ENCODE measurements at regions not wholly inside any gene's neighbourhood (a gene's known extent, or its start where the extent isn't known, plus 50 kb on each side); places are given as distances from the start of the nearest gene placed in this dataset.
"Not testable (repeated sequence)": the region's sequence is repeated elsewhere in the genome, so short reads cannot be mapped to it uniquely, and the experiment has no call there.

- DNase-seq (ENCODE audit: low spot score) = no peak
Observed at GRCh38 chr14:50018201-50018932, 98.0 kb downstream of the VCPKMT start.

- no peak for DNase-seq (ENCODE audit: low spot score)
Observed at GRCh38 chr14:50018933-50019210, 97.5 kb downstream of the VCPKMT start.

GRCh38 chr14:50020184-50020583 lies 96.2 kb downstream of the VCPKMT start:
- no peak for DNase-seq (ENCODE audit: low spot score)

DNA sequence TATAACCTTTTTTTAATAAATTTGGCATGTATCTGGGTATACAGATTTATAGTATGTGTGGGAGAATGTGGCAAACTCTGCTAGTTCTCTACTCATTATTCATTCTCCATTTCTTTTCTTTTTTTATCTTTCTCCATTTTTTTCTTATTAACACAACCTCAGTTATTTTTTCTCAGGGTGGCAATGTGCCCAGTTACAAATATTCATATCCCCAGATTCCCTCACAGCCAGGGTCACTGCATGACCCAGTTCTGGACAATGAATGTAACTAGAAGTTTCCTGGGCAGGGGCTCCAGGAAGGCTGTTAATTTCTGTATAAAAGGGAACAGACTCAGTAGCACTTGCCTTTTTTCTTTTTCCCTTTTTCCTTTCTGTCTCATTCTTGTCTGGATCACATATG lies 95.6 kb downstream of the VCPKMT start:
- DNase-seq (ENCODE audit: low spot score) = no peak

GRCh38 chr14:50021261-50022031 lies 94.9 kb downstream of the VCPKMT start:
- DNase-seq (ENCODE audit: low spot score) = no peak

DNA sequence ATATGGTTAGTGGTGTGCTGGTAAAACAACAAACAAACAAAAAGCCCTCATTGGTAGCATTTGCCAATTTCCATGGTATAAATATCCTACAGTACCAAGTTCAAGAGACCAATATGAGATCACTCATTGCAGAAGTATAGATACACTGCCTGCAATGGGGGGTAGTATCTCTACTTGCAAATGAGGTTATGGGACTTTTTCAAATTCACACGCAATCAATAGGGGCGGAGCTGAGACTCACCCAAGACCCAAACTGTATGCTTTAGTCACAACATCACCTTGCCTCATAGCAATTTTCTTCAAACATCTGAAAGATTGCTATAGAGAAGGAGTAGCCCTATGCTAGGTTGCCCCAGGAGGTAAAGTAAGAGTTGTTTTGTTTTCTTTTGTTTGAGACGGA lies 93.7 kb downstream of the VCPKMT start:
- DNase-seq (ENCODE audit: low spot score) = no peak

- DNase-seq (ENCODE audit: low spot score) = no peak
Observed at GRCh38 chr14:50023671-50024490, 92.5 kb downstream of the VCPKMT start.

DNA sequence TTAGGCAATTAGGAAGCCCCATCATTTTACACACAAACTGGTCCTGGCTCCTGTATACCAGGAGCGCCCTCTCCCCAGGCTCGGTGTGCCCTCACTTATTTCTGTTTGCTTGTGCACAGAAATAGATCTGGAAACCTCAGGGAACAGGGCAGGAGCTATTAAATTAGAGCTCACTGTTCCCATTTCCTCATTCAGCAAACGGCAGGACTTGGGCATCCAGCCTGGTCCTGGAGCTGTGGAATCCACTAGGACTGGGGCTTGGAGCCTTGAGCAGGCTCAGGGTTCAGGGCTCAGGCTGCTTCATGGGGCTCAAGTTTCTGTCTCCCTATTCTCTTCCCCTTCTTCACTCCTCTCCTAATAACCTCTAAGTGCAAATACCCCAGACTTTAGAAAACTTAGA lies 91.3 kb downstream of the VCPKMT start:
- DNase-seq (ENCODE audit: low spot score) = no peak

- no peak for DNase-seq (ENCODE audit: low spot score)
Observed at GRCh38 chr14:50025776-50026175, 90.6 kb downstream of the VCPKMT start.

DNA sequence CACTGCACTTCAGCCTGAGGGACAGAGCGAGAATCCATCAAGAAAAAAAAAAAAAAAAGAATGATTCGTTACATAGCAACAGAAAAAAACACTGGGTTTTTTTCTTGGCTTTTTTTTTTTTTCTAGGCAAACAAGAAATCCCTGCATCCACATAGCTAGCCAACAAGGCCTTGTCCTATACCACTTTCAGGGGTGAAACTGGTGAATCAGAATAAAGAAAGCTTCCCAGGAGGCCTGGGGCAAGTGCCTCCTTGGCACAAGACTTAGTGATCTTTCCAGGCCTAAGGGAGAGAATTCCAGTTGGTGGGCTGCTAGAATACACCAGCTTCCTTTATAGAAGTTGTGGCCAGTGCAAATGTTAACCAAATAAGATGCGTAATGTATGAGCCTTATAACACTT lies 90.0 kb downstream of the VCPKMT start:
- no peak for DNase-seq (ENCODE audit: low spot score)

DNA sequence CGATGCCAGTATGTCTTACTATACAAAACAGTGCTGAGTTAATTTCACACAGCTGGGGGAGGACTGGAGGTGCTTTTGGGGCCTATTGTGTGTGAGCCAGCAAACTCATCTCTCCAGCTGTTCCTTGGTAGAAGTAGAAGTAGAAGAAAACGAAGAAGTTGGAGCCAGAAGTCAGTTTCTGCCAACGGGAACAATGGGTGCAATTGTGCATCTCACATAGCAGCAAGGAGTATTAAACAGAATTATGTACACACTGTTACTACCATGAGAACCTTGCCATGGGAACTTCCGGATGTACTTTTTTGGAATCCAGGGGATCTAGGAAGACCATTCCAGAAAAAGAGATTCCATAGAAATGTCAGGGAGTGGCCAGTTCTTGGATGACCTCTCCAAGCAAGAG lies 88.6 kb downstream of the VCPKMT start:
- no peak for DNase-seq (ENCODE audit: low spot score)

- DNase-seq (ENCODE audit: low spot score) = no peak
Observed at GRCh38 chr14:50028458-50028857, 87.9 kb downstream of the VCPKMT start.

DNA sequence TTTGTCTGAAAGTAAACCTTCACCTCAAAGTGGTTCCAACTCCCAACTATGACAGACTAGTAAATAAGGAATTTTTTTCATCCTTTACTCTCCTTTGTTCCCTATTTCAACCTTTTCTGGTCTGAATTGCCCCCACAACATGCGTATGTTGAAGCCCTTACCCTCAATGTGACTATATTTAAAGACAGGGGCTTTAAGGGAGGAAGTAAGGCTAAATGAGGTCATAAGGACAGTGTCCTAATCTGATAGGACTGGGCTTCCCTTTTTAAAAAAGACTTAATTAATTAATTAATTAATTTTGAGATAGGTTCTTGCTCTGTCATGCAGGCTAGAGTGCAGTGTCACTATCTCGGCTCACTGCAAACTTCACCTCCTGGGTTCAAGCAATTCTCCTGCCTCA lies 86.3 kb downstream of the VCPKMT start:
- DNase-seq (ENCODE audit: low spot score) = no peak

DNA sequence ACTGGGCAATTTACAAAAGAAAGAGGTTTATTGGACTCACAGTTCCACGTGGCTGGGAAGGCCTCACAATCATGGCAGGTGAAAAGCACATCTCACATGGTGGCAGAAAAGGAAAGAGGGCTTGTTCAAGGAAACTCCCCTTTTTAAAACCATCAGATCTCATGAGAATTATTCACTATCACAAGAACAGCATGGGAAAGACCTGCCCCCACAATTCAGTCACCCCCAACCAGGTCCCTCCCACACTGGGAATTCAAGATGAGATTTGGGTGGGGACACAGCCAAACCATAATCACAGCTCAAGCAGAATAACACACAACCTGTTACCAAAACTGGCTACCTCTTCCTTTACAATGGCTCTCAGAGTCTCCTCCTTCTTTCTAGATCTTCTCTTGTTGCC lies 85.5 kb downstream of the VCPKMT start:
- DNase-seq (ENCODE audit: low spot score) = not testable (repeated sequence)

GRCh38 chr14:50031602-50032313 lies 84.6 kb downstream of the VCPKMT start:
- DNase-seq (ENCODE audit: low spot score) = no peak

DNA sequence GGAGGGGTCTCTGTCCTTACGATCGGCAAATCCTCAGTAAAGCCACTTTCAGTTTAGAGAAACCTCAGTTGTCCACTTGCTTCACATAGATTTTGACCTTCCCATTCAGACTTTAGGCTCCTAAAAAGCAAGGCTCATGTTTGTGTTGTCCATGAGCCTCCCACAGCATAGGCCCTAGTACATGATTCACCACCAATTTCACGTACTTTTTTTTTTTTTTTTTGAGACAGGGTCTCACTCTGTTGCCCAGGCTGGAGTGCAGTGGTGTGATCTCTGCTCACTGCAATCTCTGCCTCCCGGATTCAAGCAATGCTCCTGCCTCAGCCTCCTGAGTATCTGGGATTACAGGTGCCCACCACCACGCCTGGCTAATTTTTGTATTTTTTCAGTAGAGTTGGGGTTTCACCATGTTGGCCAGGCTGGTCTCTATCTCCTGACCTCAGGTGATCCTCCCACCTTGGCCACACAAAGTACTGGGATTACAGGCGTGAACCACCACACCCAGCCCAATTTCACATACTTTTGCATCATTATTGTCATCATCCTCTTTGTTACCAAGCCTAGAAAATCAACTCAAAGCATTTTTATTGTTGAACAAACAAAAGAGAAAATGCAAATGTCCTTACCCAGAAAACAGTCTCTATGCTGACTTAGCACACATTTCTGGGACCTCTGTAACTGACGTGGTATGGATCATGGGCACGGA lies 83.8 kb downstream of the VCPKMT start:
- DNase-seq (ENCODE audit: low spot score) = not testable (repeated sequence)

DNA sequence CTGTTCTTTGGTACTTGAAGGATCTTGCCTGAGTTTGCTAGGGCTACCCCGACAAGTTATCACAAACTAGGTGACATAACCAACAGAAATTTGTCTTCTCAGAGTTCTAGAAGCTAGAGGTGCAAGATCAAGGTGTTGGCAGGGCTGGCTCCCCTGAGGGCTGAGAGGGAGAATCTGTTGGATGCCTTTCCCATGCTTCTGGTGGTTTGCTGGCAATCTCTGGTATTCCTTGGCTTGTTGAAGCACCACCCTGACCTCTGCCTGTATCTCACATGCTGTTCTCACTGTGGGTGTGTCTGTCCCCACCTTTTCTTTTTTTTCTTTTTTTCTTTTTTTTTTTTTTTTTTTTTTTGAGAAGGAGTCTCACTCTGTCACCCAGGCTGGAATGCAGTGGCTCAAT lies 81.2 kb downstream of the VCPKMT start:
- no peak for DNase-seq (ENCODE audit: low spot score)

GRCh38 chr14:50036211-50036610 lies 80.2 kb downstream of the VCPKMT start:
- no peak for DNase-seq (ENCODE audit: low spot score)

- no peak for DNase-seq (ENCODE audit: low spot score)
Observed at GRCh38 chr14:50036637-50037036, 79.7 kb downstream of the VCPKMT start.

DNA sequence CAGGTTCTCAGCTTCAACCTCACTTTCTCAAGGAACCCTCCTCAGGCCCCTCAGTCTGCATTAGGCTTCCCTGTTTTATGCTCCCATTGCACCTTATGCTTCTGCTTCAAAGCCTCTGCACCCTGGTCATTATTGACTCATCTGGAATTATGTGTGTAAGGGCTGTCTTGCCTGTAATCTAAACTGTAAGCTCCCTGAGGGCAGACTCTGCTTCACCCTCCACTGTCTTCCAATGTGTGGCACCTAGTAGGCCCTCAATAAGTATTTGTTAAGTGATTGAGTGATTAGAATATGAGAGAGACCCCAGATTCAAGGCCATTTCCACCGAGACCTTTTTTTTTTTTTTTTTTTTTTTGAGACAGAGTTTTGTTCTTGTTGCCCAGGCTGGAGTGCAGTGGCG lies 79.1 kb downstream of the VCPKMT start:
- DNase-seq (ENCODE audit: low spot score) = no peak

DNA sequence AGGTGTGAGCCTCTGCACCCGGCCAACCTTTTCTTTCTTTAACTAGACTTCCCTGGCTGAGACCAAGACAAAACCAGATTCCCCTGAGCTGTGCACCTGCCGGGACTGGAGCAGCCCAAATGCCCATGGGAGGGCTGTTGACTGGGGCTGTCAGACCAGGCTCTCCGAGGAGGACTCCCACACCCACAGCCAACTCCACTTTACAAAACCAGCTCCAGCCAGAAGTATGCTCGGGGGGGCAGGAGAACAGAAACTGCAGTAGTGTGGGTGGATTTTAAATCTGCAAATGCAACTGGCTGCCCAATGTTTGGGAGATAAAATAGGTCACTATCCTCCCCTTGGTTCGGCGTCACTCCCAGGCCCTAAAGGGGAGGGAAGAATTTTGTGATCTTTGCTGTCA lies 78.5 kb downstream of the VCPKMT start:
- DNase-seq (ENCODE audit: low spot score) = peak; percentile 34
